Inferior parietal cortex (tissue), 1 donor: ENCODE measurements at regions not wholly inside any gene's neighbourhood (a gene's known extent, or its start where the extent isn't known, plus 50 kb on each side); places are given as distances from the start of the nearest gene placed in this dataset.
"Not testable (repeated sequence)": the region's sequence is repeated elsewhere in the genome, so short reads cannot be mapped to it uniquely, and the experiment has no call there.

Experiments
- DNase-seq: peaks from one replicate; pipeline ENCODE4 v3.0.0-alpha.2; 2016; ENCODE audit errors: extremely low spot score

GRCh38 chr1:58201492-58202106 lies 344.9 kb downstream of the OMA1 start:
- DNase-seq = no peak

- DNase-seq = no peak
Observed at GRCh38 chr1:58200437-58200836, 346.1 kb downstream of the OMA1 start.

- no peak for DNase-seq
Observed at GRCh38 chr1:58197811-58198210, 348.7 kb downstream of the OMA1 start.

- no peak for DNase-seq
Observed at GRCh38 chr1:58190267-58190988, 356.1 kb downstream of the OMA1 start.

- DNase-seq = no peak
Observed at GRCh38 chr1:58189453-58189852, 357.1 kb downstream of the OMA1 start.

GRCh38 chr1:58183286-58183685 lies 363.2 kb downstream of the OMA1 start:
- no peak for DNase-seq

- DNase-seq = no peak
Observed at GRCh38 chr1:58180537-58180936, 366.0 kb downstream of the OMA1 start.

GRCh38 chr1:58169160-58169559 lies 377.4 kb downstream of the OMA1 start:
- not testable (repeated sequence) for DNase-seq

GRCh38 chr1:58167131-58167530 lies 379.4 kb downstream of the OMA1 start:
- not testable (repeated sequence) for DNase-seq

- DNase-seq = no peak
Observed at GRCh38 chr1:58166417-58166816, 380.1 kb downstream of the OMA1 start.

- DNase-seq = no peak
Observed at GRCh38 chr1:58165073-58165472, 381.5 kb downstream of the OMA1 start.

- DNase-seq = peak; percentile 82
Observed at GRCh38 chr1:58162952-58163550, 383.5 kb downstream of the OMA1 start.

- no peak for DNase-seq
Observed at GRCh38 chr1:58159434-58159830, 387.1 kb downstream of the OMA1 start.

- no peak for DNase-seq
Observed at GRCh38 chr1:58158506-58159433, 387.8 kb downstream of the OMA1 start.

GRCh38 chr1:58158016-58158415 lies 388.5 kb downstream of the OMA1 start:
- DNase-seq = no peak

GRCh38 chr1:58157256-58157655 lies 389.3 kb downstream of the OMA1 start:
- no peak for DNase-seq

- no peak for DNase-seq
Observed at GRCh38 chr1:58156831-58157230, 389.7 kb downstream of the OMA1 start.

- DNase-seq = no peak
Observed at GRCh38 chr1:58156124-58156468, 390.4 kb downstream of the OMA1 start.

- no peak for DNase-seq
Observed at GRCh38 chr1:58155418-58156123, 391.0 kb downstream of the OMA1 start.

GRCh38 chr1:58154256-58154655 lies 392.3 kb downstream of the OMA1 start:
- DNase-seq = no peak

GRCh38 chr1:58152697-58153096 lies 393.8 kb downstream of the OMA1 start:
- no peak for DNase-seq
